ENCODE measurements at regions not wholly inside any gene's neighbourhood (a gene's known extent, or its start where the extent isn't known, plus 50 kb on each side); places are given as distances from the start of the nearest gene placed in this dataset.
"Not testable (repeated sequence)": the region's sequence is repeated elsewhere in the genome, so short reads cannot be mapped to it uniquely, and the experiment has no call there.

GRCh38 chr2:183536714-183537113 is 412.5 kb downstream of the NUP35 start:
- DNase-seq = no peak

DNA sequence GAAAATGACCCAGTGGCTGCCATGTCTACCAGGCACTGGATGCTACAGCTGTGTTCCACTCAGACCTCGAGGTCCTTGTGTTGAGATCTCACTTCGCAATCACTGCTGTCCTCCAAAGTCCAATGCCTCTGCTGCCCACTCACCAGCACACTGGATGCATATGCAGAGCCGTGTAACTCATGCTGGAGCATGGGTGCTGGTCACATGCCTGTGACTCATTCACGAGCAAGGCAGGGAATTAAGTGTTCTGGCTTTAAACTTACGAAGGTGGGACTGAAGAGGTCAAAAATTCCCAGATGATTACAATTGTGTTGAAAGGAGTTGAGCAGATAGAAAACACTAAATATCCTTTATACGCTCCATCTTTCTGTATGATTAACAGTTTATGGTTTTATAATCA is 417.5 kb downstream of the NUP35 start:
- no peak for DNase-seq

DNA sequence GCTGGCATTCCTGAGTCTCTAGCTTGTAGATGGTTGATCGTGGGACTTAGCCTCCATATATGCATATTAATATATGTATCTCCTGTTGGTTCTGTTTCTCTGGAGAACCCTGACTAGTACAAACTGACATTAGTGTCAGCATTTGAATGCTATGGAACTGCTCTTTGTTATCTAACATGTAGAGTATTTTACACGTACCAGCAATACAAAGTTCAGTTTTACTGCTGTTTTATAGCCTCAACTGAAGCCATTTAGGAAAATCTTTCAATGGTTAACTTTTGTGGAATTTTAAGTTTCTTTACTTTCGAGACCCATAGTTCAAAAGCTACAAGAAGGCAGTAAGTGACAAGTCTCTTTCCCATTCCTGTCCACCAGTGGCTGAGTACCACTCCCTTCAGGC is 418.4 kb downstream of the NUP35 start:
- no peak for DNase-seq

- no peak for DNase-seq
These were observed 419.0 kb downstream of the NUP35 start for GRCh38 chr2:183543222-183543621.

DNA sequence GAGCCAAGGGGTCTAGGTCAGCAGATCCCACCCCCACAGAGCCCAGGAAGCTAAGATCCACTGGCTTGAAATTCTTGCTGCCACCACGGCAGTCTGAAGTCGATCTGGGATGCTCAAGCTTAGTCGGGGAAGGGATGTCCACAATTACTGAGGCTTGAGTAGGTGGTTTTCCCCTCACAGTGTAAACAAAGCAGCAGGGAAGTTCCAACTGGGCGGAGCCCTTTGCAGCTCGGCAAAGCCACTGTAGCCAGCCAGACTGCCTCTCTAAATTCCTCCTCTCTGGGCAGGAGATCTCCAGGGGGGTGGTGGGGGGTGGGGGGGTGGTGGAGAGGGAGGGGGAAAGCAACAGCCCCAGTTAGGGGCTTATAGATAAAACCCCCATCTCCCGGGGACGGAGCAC is 419.5 kb downstream of the NUP35 start:
- DNase-seq = no peak

DNA sequence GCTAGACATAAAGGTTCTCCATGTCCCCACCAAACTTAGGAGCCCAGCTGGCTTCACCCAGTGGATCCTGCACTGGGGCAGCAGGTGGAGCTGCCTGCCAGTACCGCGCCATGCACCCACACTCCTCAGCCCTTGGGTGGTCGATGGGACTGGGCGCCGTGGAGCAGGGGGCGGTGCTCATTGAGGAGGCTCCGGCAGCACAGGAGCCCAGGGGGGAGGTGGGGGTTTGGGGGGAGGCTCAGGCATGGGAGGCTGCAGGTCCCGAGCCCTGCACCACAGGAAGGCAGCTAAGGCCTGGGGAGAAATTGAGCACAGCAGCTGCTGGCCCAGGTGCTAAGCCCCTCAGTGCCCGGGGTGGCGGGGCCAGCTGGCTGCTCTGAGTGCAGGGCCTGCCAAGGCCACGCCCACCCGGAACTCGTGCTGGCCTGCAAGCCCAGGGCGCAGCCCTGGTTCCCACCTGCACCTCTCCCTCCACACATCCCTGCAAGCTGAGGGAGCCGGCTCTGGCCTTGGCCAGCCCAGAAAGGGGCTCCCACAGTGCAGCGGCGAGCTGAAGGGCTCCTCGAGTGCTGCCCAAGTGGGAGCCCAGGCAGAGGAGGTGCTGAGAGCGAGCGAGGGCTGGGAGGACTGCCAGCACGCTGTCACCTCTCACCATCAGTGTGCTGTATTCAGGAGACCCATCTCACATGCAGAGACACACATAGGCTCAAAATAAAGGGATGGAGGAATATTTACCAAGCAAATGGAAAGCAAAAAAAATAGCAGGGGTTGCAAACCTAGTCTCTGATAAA is 422.5 kb downstream of the NUP35 start:
- not testable (repeated sequence) for DNase-seq

GRCh38 chr2:183552716-183553115 is 428.5 kb downstream of the NUP35 start:
- no peak for DNase-seq

GRCh38 chr2:183564726-183565125 is 440.5 kb downstream of the NUP35 start:
- no peak for DNase-seq

GRCh38 chr2:183575481-183575880 is 451.2 kb downstream of the NUP35 start:
- no peak for DNase-seq

DNA sequence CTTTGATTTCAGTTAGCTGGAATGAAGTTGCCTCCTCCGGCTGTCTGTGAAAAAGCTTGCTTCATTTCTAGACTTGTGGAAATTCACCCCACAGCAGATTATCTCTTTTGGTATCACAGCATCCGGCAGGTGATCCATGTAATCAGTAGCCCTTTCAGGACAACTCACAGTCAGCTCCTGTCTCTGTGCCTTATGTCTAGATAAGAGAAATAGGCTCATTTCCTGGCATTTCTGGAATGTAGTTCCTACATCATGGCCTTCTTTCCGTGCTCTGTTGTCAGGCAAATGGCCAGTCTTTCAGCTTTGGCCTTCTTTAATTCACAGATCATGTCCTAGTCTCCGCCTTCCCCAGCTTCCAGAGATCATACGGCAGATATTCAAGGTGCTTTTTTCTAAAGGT is 455.4 kb downstream of the NUP35 start:
- DNase-seq = no peak

DNA sequence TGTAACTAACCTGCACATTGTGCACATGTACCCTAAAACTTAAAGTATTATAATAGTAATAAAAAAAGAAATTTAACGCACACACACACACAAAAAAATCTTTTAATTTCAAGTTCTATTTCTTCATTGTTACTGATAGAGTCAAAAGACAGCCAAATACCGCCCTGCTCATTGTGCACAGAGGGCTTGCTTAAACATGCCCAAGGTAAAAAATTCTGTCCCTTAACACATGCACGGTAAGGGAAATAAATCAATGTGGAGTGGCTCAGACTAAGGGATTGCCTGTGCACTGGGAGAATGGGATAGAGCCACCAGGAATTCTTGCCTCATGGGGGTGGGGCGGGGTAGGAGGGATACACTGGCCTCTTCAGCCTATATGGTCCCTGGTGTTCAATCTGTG is 468.0 kb downstream of the NUP35 start:
- no peak for DNase-seq

DNA sequence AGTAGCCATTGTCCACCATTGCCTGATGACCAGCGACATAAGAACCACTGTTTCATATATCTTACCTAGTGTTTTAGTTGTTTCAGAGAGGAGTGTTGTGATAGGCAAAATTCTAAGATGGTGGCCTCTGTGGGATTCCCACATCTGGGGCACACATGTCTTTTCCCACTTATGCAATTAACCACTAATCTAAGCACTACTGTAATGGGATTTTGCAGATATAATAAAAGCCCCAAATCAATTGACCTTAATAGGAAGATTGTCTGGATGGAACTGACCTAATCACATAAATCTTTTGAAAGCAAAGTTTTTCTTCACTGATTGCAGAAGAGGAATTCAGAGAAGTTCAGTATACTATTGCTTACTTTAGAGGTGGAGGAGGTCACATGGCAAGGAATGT is 469.9 kb downstream of the NUP35 start:
- DNase-seq = no peak

GRCh38 chr2:183597841-183598240 is 473.6 kb downstream of the NUP35 start:
- no peak for DNase-seq

GRCh38 chr2:183604065-183604464 is 479.8 kb downstream of the NUP35 start:
- no peak for DNase-seq

DNA sequence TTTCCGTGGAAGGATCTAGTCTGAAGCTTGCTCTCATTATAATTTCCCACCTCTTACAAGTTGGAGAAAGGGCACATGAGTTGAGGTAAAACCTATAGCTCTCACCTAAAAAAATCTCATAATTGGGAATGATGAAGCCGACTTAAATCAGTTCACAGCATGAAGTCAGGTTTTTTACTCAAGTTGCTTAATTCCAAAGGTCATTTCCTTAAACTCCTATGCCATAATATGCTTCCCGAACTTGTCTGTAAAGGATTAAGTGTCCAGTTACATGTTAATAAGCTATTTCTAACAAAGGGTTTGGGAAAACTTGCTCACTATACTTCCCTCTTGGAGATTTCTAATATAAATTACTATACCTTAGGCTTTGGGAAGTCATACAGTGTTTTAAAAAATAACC is 481.2 kb downstream of the NUP35 start:
- no peak for DNase-seq

- no peak for DNase-seq
These were observed 481.9 kb downstream of the NUP35 start for GRCh38 chr2:183606022-183606717.

DNA sequence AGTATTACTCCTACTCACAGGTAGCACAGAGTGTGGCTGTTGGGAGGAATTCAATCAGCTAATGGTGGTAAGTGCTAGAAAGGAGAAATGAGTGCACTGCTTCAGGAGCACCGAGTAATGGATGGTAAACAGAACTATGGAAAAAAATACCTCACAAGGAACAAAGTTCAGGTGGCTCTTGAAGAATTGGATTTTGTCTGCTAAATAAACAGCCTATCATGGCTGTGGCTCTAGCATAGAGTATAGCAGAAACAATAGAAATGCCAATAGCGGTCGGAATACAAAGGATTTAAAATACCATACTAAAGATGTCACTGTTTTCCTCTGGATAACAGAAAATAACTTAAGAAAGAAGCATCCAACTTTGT is 482.5 kb downstream of the NUP35 start:
- no peak for DNase-seq

DNA sequence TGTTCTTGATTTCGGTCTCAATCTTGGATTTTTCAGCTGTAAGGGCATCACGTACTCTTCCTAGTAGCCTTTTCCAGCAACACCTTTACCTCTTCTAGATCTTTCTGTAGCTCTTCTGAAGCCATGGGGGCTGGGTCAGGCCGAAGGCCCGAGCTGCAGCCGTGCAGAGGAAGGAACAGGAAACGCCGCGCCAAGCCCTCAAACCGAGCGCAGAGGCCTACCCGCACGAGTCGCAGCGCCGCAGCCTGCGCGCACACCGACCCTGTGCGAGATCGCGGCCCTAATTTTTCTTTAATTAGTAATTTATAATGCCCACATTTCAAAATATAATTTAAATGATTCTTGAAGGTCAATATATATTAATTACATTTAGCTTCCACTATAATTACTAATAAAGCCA is 483.8 kb downstream of the NUP35 start:
- DNase-seq = no peak

DNA sequence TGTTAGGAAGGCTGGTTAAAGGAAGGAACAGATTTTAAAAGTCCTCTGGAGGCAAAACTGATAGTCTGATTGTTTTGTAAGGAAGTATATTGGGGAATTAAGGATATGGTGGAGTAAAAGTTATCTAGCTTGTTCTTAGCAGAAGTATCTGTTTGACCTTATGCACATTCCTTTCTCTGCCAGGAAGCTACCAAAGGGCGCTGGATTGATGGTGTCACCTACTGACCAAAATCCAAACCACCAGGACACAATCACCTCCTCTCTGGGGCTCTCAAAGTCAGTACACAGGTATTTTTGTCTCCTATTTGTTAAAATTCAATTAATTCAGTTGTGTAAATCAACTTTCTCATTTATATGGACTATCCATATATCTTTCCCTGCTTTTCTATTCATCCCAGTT is 484.5 kb downstream of the NUP35 start:
- no peak for DNase-seq

- no peak for DNase-seq
These were observed 486.5 kb downstream of the NUP35 start for GRCh38 chr2:183610724-183611123.

DNA sequence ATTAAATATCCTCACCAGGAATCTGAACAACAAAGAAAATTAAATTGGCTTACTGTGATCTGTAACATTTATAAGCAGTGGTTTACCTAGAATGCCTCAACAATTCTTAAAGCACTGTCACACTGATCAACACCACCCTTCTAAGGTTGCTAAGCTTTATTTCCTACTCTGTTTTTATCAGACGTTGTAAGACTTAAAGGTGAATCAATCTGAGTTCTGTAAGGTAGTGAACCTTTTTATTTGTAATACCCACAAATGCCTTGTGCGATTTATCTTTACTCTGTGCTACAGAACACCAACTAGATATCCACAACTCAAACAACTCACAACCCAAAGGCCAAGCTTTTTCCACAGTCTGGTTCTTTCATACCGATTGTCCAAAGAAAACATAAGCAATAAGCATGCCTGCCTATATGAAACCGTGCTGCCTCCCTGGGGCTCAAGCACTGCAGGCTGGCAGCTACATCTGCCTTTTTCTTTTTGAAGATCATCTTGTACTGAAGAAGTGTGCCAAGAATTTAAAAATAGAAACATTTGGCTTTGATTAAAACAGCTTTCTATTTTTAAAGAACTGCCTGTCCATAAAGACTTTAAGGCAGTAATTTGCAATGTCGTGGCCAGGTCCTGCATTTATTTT is 490.7 kb downstream of the NUP35 start:
- no peak for DNase-seq

GRCh38 chr2:183623227-183623626 is 499.0 kb downstream of the NUP35 start:
- DNase-seq = no peak

GRCh38 chr2:183630964-183631363 is 506.7 kb downstream of the NUP35 start:
- no peak for DNase-seq

- DNase-seq = no peak
These were observed 531.9 kb downstream of the NUP35 start for GRCh38 chr2:183656121-183656520.

Measured in activated effector memory CD4-positive, alpha-beta T cell treated with anti-CD3 and anti-CD28 coated beads, Interleukin-2, amount 50 U/mL, for 16 hours (primary cell).